ENCODE measurements at regions not wholly inside any gene's neighbourhood (a gene's known extent, or its start where the extent isn't known, plus 50 kb on each side); places are given as distances from the start of the nearest gene placed in this dataset.

- TF ChIP-seq REST (IDR thresholded peaks at IDR 0.05) (no peak), CTCF (IDR thresholded peaks at IDR 0.05; ENCODE audit: low read depth, low read length, missing input control) (no peak), MAX (IDR thresholded peaks at IDR 0.05) (no peak), YY1 (IDR thresholded peaks at IDR 0.05) (no peak), HNF4A (conservative IDR thresholded peaks at IDR 0.05) (no peak), GABPA (IDR thresholded peaks at IDR 0.05 in 1 of 2, conservative IDR thresholded peaks at IDR 0.05 in 1 of 2) (no peak), HNF4G (IDR thresholded peaks at IDR 0.05) (no peak), ATF3 (IDR thresholded peaks at IDR 0.05) (no peak), RAD21 (IDR thresholded peaks at IDR 0.05) (no peak), FOXA1 (IDR thresholded peaks at IDR 0.05) (no peak), NR2F2 (IDR thresholded peaks at IDR 0.05) (no peak), TAF1 (conservative IDR thresholded peaks at IDR 0.05) (no peak), SP1 (IDR thresholded peaks at IDR 0.05) (no peak), ZBTB33 (IDR thresholded peaks at IDR 0.05) (no peak)
Observed at GRCh38 chr19:31963746-31964145, 381.7 kb upstream of the ZNF507 start.

GRCh38 chr19:31969016-31969415, 376.4 kb upstream of the ZNF507 start:
- no peak overlapping the region for H3K9ac ChIP-seq (ENCODE audit: low read depth in 1 of 2, low read length in 2 of 2)
- peaks cover 0 to 5% (median 1%) of the 10 kb centered on the region in 4 donors for H3K27me3 ChIP-seq (ENCODE audit: control insufficient read depth in 4 of 4, insufficient read depth in 4 of 4, low read length in 3 of 4)
- no peak for TF ChIP-seq FOXA2 (IDR thresholded peaks at IDR 0.05)
- no peak for TF ChIP-seq TAF1 (conservative IDR thresholded peaks at IDR 0.05)
- no peaks in the 10 kb centered on the region for H3K9me3 ChIP-seq (ENCODE audit: control insufficient read depth in 4 of 4, low read length in 3 of 4)
- H3K36me3 ChIP-seq (ENCODE audit: control insufficient read depth in 4 of 4, insufficient read depth in 3 of 4, low read depth in 1 of 4, low read length in 3 of 4) = no peaks in the 10 kb centered on the region
- H3K4me3 ChIP-seq (ENCODE audit: low read depth in 1 of 3, low read length in 3 of 3) = no peak overlapping the region
- no peaks in the 10 kb centered on the region for H3K4me1 ChIP-seq (ENCODE audit: control insufficient read depth in 4 of 4, insufficient read depth in 4 of 4, low read length in 3 of 4)
- 60% methylated on average over 5 of the region's 5 CpGs for WGBS
- no peak for DNase-seq (ENCODE audit: low spot score)
- no peak overlapping the region for H3K27ac ChIP-seq (ENCODE audit: low read depth in 1 of 2, low read length in 2 of 2)

More at GRCh38 chr19:31963746-31964145, 381.7 kb upstream of the ZNF507 start:
- no peak overlapping the region for H3K4me3 ChIP-seq (ENCODE audit: low read depth in 1 of 3, low read length in 3 of 3)
- H3K9ac ChIP-seq (ENCODE audit: low read depth in 1 of 2, low read length in 2 of 2) = no peak overlapping the region
- no peak for DNase-seq (ENCODE audit: low spot score)
- H3K27me3 ChIP-seq (ENCODE audit: control insufficient read depth in 4 of 4, insufficient read depth in 4 of 4, low read length in 3 of 4) = peaks cover 0 to 7% (median 1%) of the 10 kb centered on the region in 4 donors
- WGBS = 97% methylated on average over 4 of the region's 4 CpGs
- no peaks in the 10 kb centered on the region for H3K9me3 ChIP-seq (ENCODE audit: control insufficient read depth in 4 of 4, low read length in 3 of 4)
- no peak overlapping the region for H3K27ac ChIP-seq (ENCODE audit: low read depth in 1 of 2, low read length in 2 of 2)
- no peaks in the 10 kb centered on the region for H3K36me3 ChIP-seq (ENCODE audit: control insufficient read depth in 4 of 4, insufficient read depth in 3 of 4, low read depth in 1 of 4, low read length in 3 of 4)
- H3K4me1 ChIP-seq (ENCODE audit: control insufficient read depth in 4 of 4, insufficient read depth in 4 of 4, low read length in 3 of 4) = no peaks in the 10 kb centered on the region
